ENCODE measurements at regions not wholly inside any gene's neighbourhood (a gene's known extent, or its start where the extent isn't known, plus 50 kb on each side); places are given as distances from the start of the nearest gene placed in this dataset.

DNA sequence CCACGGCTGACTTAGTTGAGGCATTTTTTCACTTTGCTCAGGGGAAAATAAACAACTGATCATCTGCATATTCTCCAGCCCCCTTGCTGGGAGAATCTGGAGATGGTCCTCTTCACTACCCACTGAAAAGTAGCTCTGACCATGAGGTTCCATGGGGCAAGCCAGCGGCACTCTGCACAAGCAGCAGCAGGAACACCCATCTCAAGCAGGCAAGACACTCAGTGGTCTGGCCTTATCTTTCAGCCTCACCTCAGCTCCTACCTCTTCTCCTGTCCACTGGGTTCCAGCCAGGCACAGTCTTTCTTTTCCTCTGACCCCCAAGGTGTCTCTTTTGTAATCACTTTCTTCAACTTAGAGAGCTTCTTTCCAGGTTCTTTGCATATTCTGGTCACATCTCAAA, 280.8 kb upstream of the GRIA1 start:
- TF ChIP-seq CTCF (IDR thresholded peaks at IDR 0.05) = no peak
- TF ChIP-seq POLR2AphosphoS5 (IDR thresholded peaks at IDR 0.05) = no peak
- TF ChIP-seq POLR2A (IDR thresholded peaks at IDR 0.05) = no peak
- no peak for TF ChIP-seq EP300 (IDR thresholded peaks at IDR 0.05)

Data from sigmoid colon (tissue), 4 donors.